ENCODE measurements at regions not wholly inside any gene's neighbourhood (a gene's known extent, or its start where the extent isn't known, plus 50 kb on each side); places are given as distances from the start of the nearest gene placed in this dataset.
"Not testable (repeated sequence)": the region's sequence is repeated elsewhere in the genome, so short reads cannot be mapped to it uniquely, and the experiment has no call there.

DNA sequence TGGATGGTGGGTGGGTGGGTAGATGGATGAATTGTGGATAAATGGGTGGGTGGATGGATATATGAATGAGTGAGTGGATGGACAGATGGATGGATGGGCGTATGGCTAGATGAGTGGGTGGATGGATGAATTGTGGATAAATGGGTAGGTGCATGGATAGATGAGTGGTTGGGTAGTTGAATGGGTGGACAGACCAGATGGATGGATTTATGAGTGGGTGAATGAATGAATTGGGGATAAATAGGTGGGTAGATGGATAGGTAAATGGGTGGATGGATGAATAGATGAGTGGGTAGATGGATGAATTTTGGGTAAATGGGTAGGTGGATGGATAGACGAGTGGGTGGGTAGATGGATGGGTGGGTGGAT, 108.7 kb downstream of the NPIPB11 start:
- H2AFZ ChIP-seq (replicated peaks); H3K9me3 ChIP-seq (ENCODE audit: low read depth); H3K27me3 Mint-ChIP-seq (ENCODE audit: insufficient read depth, low read depth); H3K4me1 ChIP-seq; H3K27ac ChIP-seq; H3K36me3 Mint-ChIP-seq; H3K9me3 Mint-ChIP-seq; H3K9ac ChIP-seq; H3K4me3 ChIP-seq; H3F3A ChIP-seq (ENCODE audit: low read depth); H3K27me3 ChIP-seq; H4K20me1 ChIP-seq (ENCODE audit: low read depth); H3K36me3 ChIP-seq; H3K79me2 ChIP-seq (ENCODE audit: low read depth); H3K27ac Mint-ChIP-seq; H3K4me2 ChIP-seq; DNase-seq (ENCODE audit: low spot score): not testable (repeated sequence)
- H3K4me3 Mint-ChIP-seq: peak overlapping the region; percentile 11
- H3K4me1 Mint-ChIP-seq: peaks cover 36% of the 10 kb centered on the region

DNA sequence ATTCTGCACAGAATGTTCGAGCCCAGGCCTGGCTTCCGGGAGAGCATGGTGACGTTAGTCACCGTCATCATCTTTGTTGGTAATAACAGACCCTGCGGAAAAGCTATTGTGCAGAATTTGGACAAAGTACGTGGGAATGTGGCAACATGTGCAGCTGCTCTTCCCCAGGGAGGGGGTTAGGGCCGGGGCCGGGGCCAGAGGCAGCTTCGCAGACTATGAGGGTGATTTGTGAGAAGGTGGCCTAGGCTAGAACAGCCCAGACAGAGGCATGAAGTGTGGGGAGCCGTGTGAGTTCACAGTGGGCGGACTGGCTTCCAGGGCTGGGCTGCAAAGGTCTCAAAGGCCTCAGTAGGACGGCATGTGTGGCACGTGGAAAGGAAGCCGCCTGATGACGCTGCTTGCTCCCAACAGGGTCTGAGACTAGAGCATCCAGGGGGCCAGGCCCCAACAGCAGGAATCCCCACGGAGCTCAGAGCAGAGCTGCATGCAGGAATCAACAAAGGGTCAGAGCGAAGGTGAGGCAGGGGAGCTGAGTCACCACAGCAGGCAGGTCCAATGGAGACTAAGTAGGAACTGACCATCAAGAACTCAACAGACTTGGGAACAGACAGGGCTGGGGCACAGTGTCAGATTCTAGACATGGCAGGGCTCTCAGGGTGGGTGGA, 109.2 kb downstream of the NPIPB11 start:
- not testable (repeated sequence) for H3K36me3 Mint-ChIP-seq; H3K4me3 Mint-ChIP-seq; H2AFZ ChIP-seq (replicated peaks); H3K79me2 ChIP-seq (ENCODE audit: low read depth); H3K4me3 ChIP-seq; H3K9me3 Mint-ChIP-seq; H4K20me1 ChIP-seq (ENCODE audit: low read depth); H3K36me3 ChIP-seq; H3F3A ChIP-seq (ENCODE audit: low read depth); H3K4me2 ChIP-seq; DNase-seq (ENCODE audit: low spot score); H3K27me3 Mint-ChIP-seq (ENCODE audit: insufficient read depth, low read depth); H3K27ac ChIP-seq; H3K4me1 ChIP-seq; H3K27me3 ChIP-seq; H3K9me3 ChIP-seq (ENCODE audit: low read depth); H3K9ac ChIP-seq
- H3K4me1 Mint-ChIP-seq: peaks cover 37% of the 10 kb centered on the region
- H3K27ac Mint-ChIP-seq: peak overlapping the region; percentile 66

DNA sequence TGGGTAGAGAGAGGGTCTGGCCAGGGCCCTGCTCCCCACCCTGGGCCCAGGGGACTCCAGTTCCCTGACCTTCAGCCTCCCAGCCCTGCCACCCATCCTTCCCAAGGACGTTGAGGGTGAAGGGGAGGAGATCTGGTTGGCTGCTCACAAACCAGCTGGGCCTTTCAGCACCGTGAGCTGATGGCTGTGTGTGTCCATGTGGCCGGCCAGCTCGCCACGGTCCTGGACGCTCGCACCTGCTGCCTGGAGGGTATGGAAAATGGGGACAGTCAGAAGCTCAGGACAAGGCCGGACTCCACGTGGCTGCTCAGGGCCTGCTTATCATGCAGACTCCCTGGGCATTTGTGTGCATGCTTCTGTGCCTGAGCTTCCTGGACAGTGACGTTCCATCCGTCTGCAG, 110.3 kb downstream of the NPIPB11 start:
- not testable (repeated sequence) for H3K79me2 ChIP-seq (ENCODE audit: low read depth); H3K27me3 ChIP-seq; H3K36me3 Mint-ChIP-seq; H3K27ac Mint-ChIP-seq; H3K27ac ChIP-seq; H3K4me1 ChIP-seq; DNase-seq (ENCODE audit: low spot score); H3K4me3 Mint-ChIP-seq; H3F3A ChIP-seq (ENCODE audit: low read depth); H3K4me2 ChIP-seq; H3K27me3 Mint-ChIP-seq (ENCODE audit: insufficient read depth, low read depth); H3K9me3 Mint-ChIP-seq; H3K9me3 ChIP-seq (ENCODE audit: low read depth); H3K9ac ChIP-seq; H4K20me1 ChIP-seq (ENCODE audit: low read depth); H2AFZ ChIP-seq (replicated peaks); H3K36me3 ChIP-seq; H3K4me3 ChIP-seq
- H3K4me1 Mint-ChIP-seq: peaks cover 37% of the 10 kb centered on the region

DNA sequence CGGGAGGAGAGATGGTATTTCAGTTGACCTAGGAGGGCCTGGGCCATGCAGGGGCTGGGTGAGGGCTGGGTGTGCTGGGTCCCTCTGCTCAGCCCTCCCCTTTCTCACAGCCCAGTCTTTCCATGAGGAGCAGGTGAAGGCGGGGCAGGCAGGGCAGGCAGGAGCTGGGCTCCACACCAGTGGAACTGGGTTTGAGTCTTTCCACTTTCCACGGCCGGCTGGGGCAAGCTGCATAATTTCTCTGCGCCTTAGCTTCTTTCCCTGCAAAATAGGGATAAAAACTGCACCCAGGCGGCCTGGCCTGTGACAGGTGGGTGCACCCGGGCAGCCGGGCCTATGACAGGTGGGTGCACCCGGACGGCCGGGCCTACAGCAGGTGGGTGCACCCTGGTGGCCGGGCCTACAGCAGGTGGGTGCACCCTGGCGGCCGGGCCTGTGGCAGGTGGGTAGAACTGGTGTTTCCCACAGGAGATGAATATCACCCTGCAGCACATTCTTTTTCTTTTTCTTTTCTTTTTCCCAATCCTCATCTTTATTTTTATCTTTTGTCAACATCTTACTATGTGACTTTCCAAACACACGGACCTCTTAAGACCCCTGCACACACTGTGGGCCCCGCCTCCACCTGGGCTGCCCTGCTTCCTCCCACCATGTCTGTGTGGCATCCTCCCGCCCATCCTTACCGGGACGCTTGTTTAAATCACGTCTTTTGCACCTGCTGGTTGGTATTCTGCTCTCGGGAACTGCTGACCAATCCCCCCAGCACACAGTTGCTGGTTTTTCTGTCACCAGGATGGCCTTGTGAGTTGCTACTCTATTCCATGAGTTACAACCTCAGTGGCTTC, 111.3 kb downstream of the NPIPB11 start:
- not testable (repeated sequence) for H3K9ac ChIP-seq; H3K27ac ChIP-seq; H3K4me2 ChIP-seq; H3K79me2 ChIP-seq (ENCODE audit: low read depth); H3K9me3 ChIP-seq (ENCODE audit: low read depth); H3K27me3 ChIP-seq; H4K20me1 ChIP-seq (ENCODE audit: low read depth); H3K9me3 Mint-ChIP-seq; H3K4me3 Mint-ChIP-seq; H3K27me3 Mint-ChIP-seq (ENCODE audit: insufficient read depth, low read depth); H3K36me3 Mint-ChIP-seq; H3K27ac Mint-ChIP-seq; DNase-seq (ENCODE audit: low spot score); H3K4me1 ChIP-seq; H3K36me3 ChIP-seq; H3K4me3 ChIP-seq; H2AFZ ChIP-seq (replicated peaks); H3F3A ChIP-seq (ENCODE audit: low read depth)
- H3K4me1 Mint-ChIP-seq: peaks cover 37% of the 10 kb centered on the region

DNA sequence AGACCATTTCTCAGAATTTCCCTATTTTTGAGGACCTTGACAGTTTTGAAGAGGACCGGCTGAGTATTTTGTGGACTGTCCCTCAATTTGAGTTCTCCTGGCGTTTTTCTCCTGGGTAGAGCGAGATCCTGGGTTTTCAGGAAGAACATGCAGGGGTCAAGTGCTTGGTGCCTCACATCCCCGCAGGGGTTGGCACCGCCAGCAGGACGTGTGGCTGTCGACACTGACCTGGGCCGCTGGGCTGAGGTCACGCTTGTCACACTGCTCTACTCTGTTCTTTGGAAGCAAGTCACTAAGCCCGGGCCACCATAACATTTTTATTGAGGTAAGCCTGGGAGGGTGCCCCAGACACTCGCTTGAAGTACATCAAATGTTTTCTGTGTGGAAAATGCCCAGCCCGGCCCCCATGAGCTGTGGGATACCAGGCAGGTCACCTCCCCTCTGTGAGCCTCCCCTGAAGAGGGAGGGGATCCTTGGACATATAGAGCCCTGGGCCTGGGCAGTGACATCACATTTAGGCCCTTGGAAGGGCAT, 112.0 kb downstream of the NPIPB11 start:
- not testable (repeated sequence) for H2AFZ ChIP-seq (replicated peaks); H3K27ac ChIP-seq; H3K4me2 ChIP-seq; H3K4me1 ChIP-seq; H3K9ac ChIP-seq; H3K4me3 ChIP-seq; H3K27ac Mint-ChIP-seq; H3F3A ChIP-seq (ENCODE audit: low read depth); H3K27me3 ChIP-seq; H3K36me3 ChIP-seq; H3K79me2 ChIP-seq (ENCODE audit: low read depth); DNase-seq (ENCODE audit: low spot score); H3K9me3 Mint-ChIP-seq; H3K27me3 Mint-ChIP-seq (ENCODE audit: insufficient read depth, low read depth); H3K9me3 ChIP-seq (ENCODE audit: low read depth); H3K36me3 Mint-ChIP-seq; H4K20me1 ChIP-seq (ENCODE audit: low read depth); H3K4me3 Mint-ChIP-seq
- peaks cover 34% of the 10 kb centered on the region for H3K4me1 Mint-ChIP-seq

DNA sequence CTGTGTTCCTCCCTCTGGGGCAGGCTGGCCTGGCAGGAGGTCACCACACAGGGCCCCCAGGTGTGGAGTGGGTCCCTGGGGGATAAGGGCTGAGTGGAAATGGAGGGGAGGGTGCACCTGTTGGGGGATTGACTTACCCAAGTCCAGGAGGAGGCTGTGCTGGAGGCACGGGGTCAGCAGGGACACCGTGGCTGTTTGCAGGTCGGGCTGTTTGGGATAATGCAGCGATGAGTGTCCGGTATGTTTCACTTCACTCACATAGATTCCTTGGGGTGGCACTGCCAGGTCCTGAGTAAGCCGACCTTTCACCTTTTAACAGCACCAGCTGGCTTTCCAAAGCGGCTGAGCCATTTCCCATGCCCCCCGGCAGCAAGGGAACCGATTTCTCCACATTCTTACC, 113.0 kb downstream of the NPIPB11 start:
- H3K36me3 Mint-ChIP-seq; H3K27me3 Mint-ChIP-seq (ENCODE audit: insufficient read depth, low read depth); DNase-seq (ENCODE audit: low spot score): not testable (repeated sequence)

DNA sequence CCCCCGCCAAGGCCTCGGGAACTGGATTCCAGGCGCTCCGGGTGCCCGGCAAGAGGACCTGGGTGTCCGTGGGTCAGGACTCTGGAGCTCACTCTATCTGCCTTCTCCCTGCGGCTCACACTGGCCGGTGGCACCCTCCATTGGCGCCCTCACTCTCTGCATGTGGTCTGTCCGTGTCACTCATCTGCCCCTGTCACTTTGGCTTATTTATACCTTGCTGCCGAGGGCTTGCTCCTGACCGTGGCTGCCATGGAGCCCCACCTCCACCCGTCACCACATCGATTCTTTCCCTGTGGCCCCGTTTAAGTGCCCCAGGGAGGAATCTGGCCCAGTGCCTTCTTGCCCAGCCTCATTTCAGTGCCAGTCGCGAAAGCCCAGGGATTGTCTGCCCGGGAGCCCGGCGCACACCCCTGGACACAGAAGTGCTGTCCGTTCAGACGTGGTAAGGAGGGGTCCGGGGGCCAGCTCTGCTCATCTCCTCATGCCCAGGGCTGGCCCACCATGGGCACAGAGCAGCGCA, 113.5 kb downstream of the NPIPB11 start:
- H3K9me3 Mint-ChIP-seq: not testable (repeated sequence)

More for the DNA sequence above, 113.0 kb downstream of the NPIPB11 start:
- not testable (repeated sequence) for H3K4me1 ChIP-seq; H3K4me2 ChIP-seq; H3K9me3 Mint-ChIP-seq; H3K4me3 Mint-ChIP-seq; H3K9me3 ChIP-seq (ENCODE audit: low read depth); H3K4me3 ChIP-seq; H3F3A ChIP-seq (ENCODE audit: low read depth); H3K79me2 ChIP-seq (ENCODE audit: low read depth); H3K9ac ChIP-seq; H3K27me3 ChIP-seq; H4K20me1 ChIP-seq (ENCODE audit: low read depth); H3K27ac ChIP-seq; H3K27ac Mint-ChIP-seq; H2AFZ ChIP-seq (replicated peaks); H3K36me3 ChIP-seq
- peaks cover 40% of the 10 kb centered on the region for H3K4me1 Mint-ChIP-seq

More for the DNA sequence above, 113.5 kb downstream of the NPIPB11 start:
- H2AFZ ChIP-seq (replicated peaks); H3F3A ChIP-seq (ENCODE audit: low read depth); H3K9me3 ChIP-seq (ENCODE audit: low read depth); H4K20me1 ChIP-seq (ENCODE audit: low read depth); H3K4me1 ChIP-seq; DNase-seq (ENCODE audit: low spot score); H3K27me3 ChIP-seq; H3K36me3 Mint-ChIP-seq; H3K36me3 ChIP-seq; H3K4me2 ChIP-seq; H3K27ac Mint-ChIP-seq; H3K27ac ChIP-seq; H3K27me3 Mint-ChIP-seq (ENCODE audit: insufficient read depth, low read depth); H3K79me2 ChIP-seq (ENCODE audit: low read depth); H3K9ac ChIP-seq; H3K4me3 ChIP-seq; H3K4me3 Mint-ChIP-seq: not testable (repeated sequence)
- H3K4me1 Mint-ChIP-seq: peaks cover 41% of the 10 kb centered on the region
